HCT116 (cell line): ENCODE measurements at regions not wholly inside any gene's neighbourhood (a gene's known extent, or its start where the extent isn't known, plus 50 kb on each side); places are given as distances from the start of the nearest gene placed in this dataset.

Source experiments
- CEBPB ChIP-seq: IDR thresholded peaks from 2 replicates; pipeline ENCODE4 v1.6.1; 2012; ENCODE audit warnings: low read depth
- CTCF ChIP-seq, 3 experiments: fragments of 200-600 bp in 1 of 3; sonication (generic) in 1 of 3; IDR thresholded peaks in 2 of 3; conservative IDR thresholded peaks in 1 of 3; 2 replicates each; pipeline ENCODE4 v1.5.1; 2012 to 2017; ENCODE audit warnings: low read depth in 2 of 3, low read length in 2 of 3, antibody characterized with exemption in 1 of 3, borderline replicate concordance in 1 of 3, control low read depth in 1 of 3, mild to moderate bottlenecking in 1 of 3, mixed read lengths in 1 of 3, mixed run types in 1 of 3, moderate library complexity in 1 of 3; ENCODE audit not compliant: insufficient read depth in 1 of 3
- EZH2phosphoT487 ChIP-seq: fragments of 200-600 bp; IDR thresholded peaks from 2 replicates; pipeline ENCODE4 v1.6.1; 2018; ENCODE audit warnings: antibody characterized with exemption, borderline replicate concordance
- POLR2A ChIP-seq: IDR thresholded peaks from 2 replicates; pipeline ENCODE4 v1.7.0; 2011; ENCODE audit warnings: borderline replicate concordance; ENCODE audit not compliant: insufficient read depth, insufficient read length; ENCODE audit errors: extremely low read depth
- POLR2AphosphoS5 ChIP-seq: IDR thresholded peaks from 2 replicates; pipeline ENCODE4 v1.6.1; 2011; ENCODE audit warnings: mild to moderate bottlenecking, low read depth, low read length, moderate library complexity
- REST ChIP-seq: IDR thresholded peaks from 2 replicates; pipeline ENCODE4 v1.6.1; 2012; ENCODE audit warnings: low read depth
- SIN3A ChIP-seq: IDR thresholded peaks from 2 replicates; pipeline ENCODE4 v1.6.1; 2012; ENCODE audit warnings: low read depth
- SRF ChIP-seq: IDR thresholded peaks from 2 replicates; pipeline ENCODE4 v1.6.1; 2012; ENCODE audit warnings: low read depth
- YY1 ChIP-seq: IDR thresholded peaks from 2 replicates; pipeline ENCODE4 v1.6.1; 2011; ENCODE audit warnings: low read length, low read depth, moderate library complexity, mild to moderate bottlenecking; ENCODE audit not compliant: insufficient replicate concordance; ENCODE audit errors: extremely low read depth

- TF ChIP-seq CTCF (IDR thresholded peaks at IDR 0.05 in 2 of 3, conservative IDR thresholded peaks at IDR 0.05 in 1 of 3; ENCODE audit: borderline replicate concordance in 1 of 3, insufficient read depth in 1 of 3, low read depth in 2 of 3, low read length in 2 of 3) (no peak), SIN3A (no peak), POLR2AphosphoS5 (no peak), POLR2A (no peak), SRF (no peak), REST (no peak), YY1 (no peak), CEBPB (no peak), EZH2phosphoT487 (no peak)
Measured at GRCh38 chr1:81662913-81663526, 137.7 kb upstream of the ADGRL2 start.
